OCI-LY1 (cell line): ENCODE measurements at regions not wholly inside any gene's neighbourhood (a gene's known extent, or its start where the extent isn't known, plus 50 kb on each side); places are given as distances from the start of the nearest gene placed in this dataset.

Experiments used
- H2AFZ ChIP-seq: fragments of 200-600 bp; sonication (generic), shearing (Covaris generic); 2 replicates; pipeline ENCODE4 v1.6.0; 2014; ENCODE audit warnings: antibody characterized with exemption, mild to moderate bottlenecking, low read length
- H3F3A ChIP-seq: fragments of 200-600 bp; sonication (generic), shearing (Covaris generic); 2 replicates; pipeline ENCODE4 v1.6.0; 2014; ENCODE audit warnings: mild to moderate bottlenecking, antibody characterized with exemption, low read length, moderate library complexity; ENCODE audit not compliant: insufficient read depth
- H3K27ac ChIP-seq: fragments of 200-600 bp; sonication (generic); 2 replicates; pipeline ENCODE4 v1.5.1; 2014; ENCODE audit warnings: low read length, mixed run types, mild to moderate bottlenecking, low read depth; ENCODE audit not compliant: poor library complexity, severe bottlenecking
- H3K27me3 ChIP-seq: fragments of 200-600 bp; sonication (generic); 2 replicates; pipeline ENCODE4 v1.6.0; 2014; ENCODE audit warnings: antibody characterized with exemption, mild to moderate bottlenecking, low read length, moderate library complexity; ENCODE audit not compliant: insufficient read depth
- H3K36me3 ChIP-seq: fragments of 200-600 bp; sonication (generic); 2 replicates; pipeline ENCODE4 v1.6.1; 2014; ENCODE audit warnings: mild to moderate bottlenecking, antibody characterized with exemption, low read length, moderate library complexity, mixed read lengths; ENCODE audit not compliant: insufficient read depth
- H3K4me1 ChIP-seq: fragments of 200-600 bp; sonication (generic); 2 replicates; pipeline ENCODE4 v1.5.1; 2014; ENCODE audit warnings: mild to moderate bottlenecking, low read length, moderate library complexity; ENCODE audit not compliant: insufficient read depth, severe bottlenecking
- H3K4me2 ChIP-seq: fragments of 200-600 bp; sonication (generic), shearing (Covaris generic); 2 replicates; pipeline ENCODE4 v1.6.1; 2014; ENCODE audit warnings: low read length
- H3K4me3 ChIP-seq: fragments of 200-600 bp; sonication (generic); 2 replicates; pipeline ENCODE4 v1.5.1; 2014; ENCODE audit warnings: low read length, low read depth, mild to moderate bottlenecking, mixed read lengths; ENCODE audit not compliant: poor library complexity, severe bottlenecking
- H3K79me2 ChIP-seq: fragments of 200-600 bp; shearing (Covaris generic); 2 replicates; pipeline ENCODE4 v1.6.1; 2016; ENCODE audit warnings: mixed run types, low read length, mixed read lengths; ENCODE audit not compliant: insufficient read depth
- H3K9ac ChIP-seq: fragments of 200-600 bp; sonication (generic), shearing (Covaris generic); 2 replicates; pipeline ENCODE4 v1.6.1; 2014; ENCODE audit warnings: mild to moderate bottlenecking, low read length, mixed read lengths
- H3K9me2 ChIP-seq: fragments of 200-600 bp; sonication (generic), shearing (Covaris generic); 2 replicates; pipeline ENCODE4 v1.6.1; 2014; ENCODE audit warnings: low read depth, mild to moderate bottlenecking, low read length, mixed read lengths
- H3K9me3 ChIP-seq: fragments of 200-600 bp; shearing (Covaris generic); 2 replicates; pipeline ENCODE4 v1.6.1; 2014; ENCODE audit warnings: low read length, mixed read lengths
- H4K20me1 ChIP-seq: fragments of 200-600 bp; sonication (generic), shearing (Covaris generic); 2 replicates; pipeline ENCODE4 v1.6.0; 2016; ENCODE audit warnings: mild to moderate bottlenecking, low read length; ENCODE audit not compliant: insufficient read depth
- EZH2 ChIP-seq: fragments of 200-600 bp; sonication (generic), shearing (Covaris generic); IDR thresholded peaks from 2 replicates; pipeline ENCODE4 v1.8.0; 2017; ENCODE audit warnings: borderline replicate concordance, mixed run types, mild to moderate bottlenecking, antibody characterized with exemption, low read length, moderate library complexity, mixed read lengths
- TF ChIP-seq, protein P1 (sequence below): fragments of 200-600 bp; sonication (generic), shearing (Covaris generic); IDR thresholded peaks from 2 replicates; pipeline ENCODE4 v1.5.1; 2017; ENCODE audit warnings: mild to moderate bottlenecking, antibody characterized with exemption, low read length, moderate library complexity, mixed read lengths

GRCh38 chr1:216908126-216908525 lies 184.9 kb upstream of the ESRRG start:
- no peaks in the 10 kb centered on the region for H3K79me2 ChIP-seq
- no peak for TF ChIP-seq EZH2
- TF ChIP-seq, protein P1, sequence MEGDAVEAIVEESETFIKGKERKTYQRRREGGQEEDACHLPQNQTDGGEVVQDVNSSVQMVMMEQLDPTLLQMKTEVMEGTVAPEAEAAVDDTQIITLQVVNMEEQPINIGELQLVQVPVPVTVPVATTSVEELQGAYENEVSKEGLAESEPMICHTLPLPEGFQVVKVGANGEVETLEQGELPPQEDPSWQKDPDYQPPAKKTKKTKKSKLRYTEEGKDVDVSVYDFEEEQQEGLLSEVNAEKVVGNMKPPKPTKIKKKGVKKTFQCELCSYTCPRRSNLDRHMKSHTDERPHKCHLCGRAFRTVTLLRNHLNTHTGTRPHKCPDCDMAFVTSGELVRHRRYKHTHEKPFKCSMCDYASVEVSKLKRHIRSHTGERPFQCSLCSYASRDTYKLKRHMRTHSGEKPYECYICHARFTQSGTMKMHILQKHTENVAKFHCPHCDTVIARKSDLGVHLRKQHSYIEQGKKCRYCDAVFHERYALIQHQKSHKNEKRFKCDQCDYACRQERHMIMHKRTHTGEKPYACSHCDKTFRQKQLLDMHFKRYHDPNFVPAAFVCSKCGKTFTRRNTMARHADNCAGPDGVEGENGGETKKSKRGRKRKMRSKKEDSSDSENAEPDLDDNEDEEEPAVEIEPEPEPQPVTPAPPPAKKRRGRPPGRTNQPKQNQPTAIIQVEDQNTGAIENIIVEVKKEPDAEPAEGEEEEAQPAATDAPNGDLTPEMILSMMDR: no peak
- no peak overlapping the region for H3K27ac ChIP-seq
- no peak overlapping the region for H3K9ac ChIP-seq
- no peak overlapping the region for H2AFZ ChIP-seq
- no peaks in the 10 kb centered on the region for H3K36me3 ChIP-seq
- no peak overlapping the region for H3K4me2 ChIP-seq
- no peaks in the 10 kb centered on the region for H3F3A ChIP-seq
- no peaks in the 10 kb centered on the region for H3K4me1 ChIP-seq
- H3K27me3 ChIP-seq: no peaks in the 10 kb centered on the region
- no peaks in the 10 kb centered on the region for H4K20me1 ChIP-seq
- H3K4me3 ChIP-seq: no peak overlapping the region
- H3K9me3 ChIP-seq: no peaks in the 10 kb centered on the region
- H3K9me2 ChIP-seq: no peaks in the 10 kb centered on the region

DNA sequence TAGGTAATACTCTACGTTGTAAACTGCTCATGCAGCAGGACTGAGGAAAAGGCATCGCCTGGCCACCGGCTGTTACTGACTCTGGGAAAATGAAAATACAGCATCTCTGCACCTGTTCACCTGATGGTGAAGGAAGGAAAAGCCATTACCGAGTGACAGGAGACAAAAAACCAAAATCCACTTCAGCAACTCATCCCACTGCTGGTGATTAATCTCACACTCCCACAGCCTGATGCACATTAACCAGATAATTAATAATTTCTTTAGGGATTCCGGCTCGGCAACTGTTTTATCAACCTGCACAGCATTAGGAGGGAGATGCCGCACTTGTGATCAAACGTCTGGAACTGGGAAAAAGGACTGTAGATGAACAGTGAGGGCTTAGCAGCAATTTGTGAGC lies 183.9 kb upstream of the ESRRG start:
- H3K27me3 ChIP-seq: no peaks in the 10 kb centered on the region
- no peak for TF ChIP-seq EZH2
- TF ChIP-seq, protein P1: no peak
- H3K4me3 ChIP-seq: no peak overlapping the region
- H3K4me1 ChIP-seq: no peaks in the 10 kb centered on the region
- no peak overlapping the region for H3K4me2 ChIP-seq
- no peaks in the 10 kb centered on the region for H3F3A ChIP-seq
- H4K20me1 ChIP-seq: no peaks in the 10 kb centered on the region
- H3K36me3 ChIP-seq: no peaks in the 10 kb centered on the region
- H3K9me2 ChIP-seq: no peaks in the 10 kb centered on the region
- no peak overlapping the region for H3K27ac ChIP-seq
- H3K9ac ChIP-seq: no peak overlapping the region
- no peaks in the 10 kb centered on the region for H3K79me2 ChIP-seq
- H3K9me3 ChIP-seq: no peaks in the 10 kb centered on the region
- H2AFZ ChIP-seq: no peak overlapping the region

- Histone ChIP-seq H2AFZ (no peak overlapping the region), H3F3A (no peaks in the 10 kb centered on the region), H3K27me3 (no peaks in the 10 kb centered on the region), H4K20me1 (no peaks in the 10 kb centered on the region), H3K4me2 (no peak overlapping the region), H3K9me2 (no peaks in the 10 kb centered on the region), H3K9me3 (no peaks in the 10 kb centered on the region), H3K27ac (no peak overlapping the region), H3K4me3 (no peak overlapping the region), H3K36me3 (no peaks in the 10 kb centered on the region), H3K4me1 (no peaks in the 10 kb centered on the region), H3K79me2 (no peaks in the 10 kb centered on the region), H3K9ac (no peak overlapping the region)
- no peak for TF ChIP-seq EZH2
- TF ChIP-seq, protein P1: no peak
These were observed 182.6 kb upstream of the ESRRG start for GRCh38 chr1:216905781-216906180.
